ENCODE measurements at regions not wholly inside any gene's neighbourhood (a gene's known extent, or its start where the extent isn't known, plus 50 kb on each side); places are given as distances from the start of the nearest gene placed in this dataset.
A peak's percentile ranks its signal among the peaks of the same experiment; 100 is the strongest.

DNA sequence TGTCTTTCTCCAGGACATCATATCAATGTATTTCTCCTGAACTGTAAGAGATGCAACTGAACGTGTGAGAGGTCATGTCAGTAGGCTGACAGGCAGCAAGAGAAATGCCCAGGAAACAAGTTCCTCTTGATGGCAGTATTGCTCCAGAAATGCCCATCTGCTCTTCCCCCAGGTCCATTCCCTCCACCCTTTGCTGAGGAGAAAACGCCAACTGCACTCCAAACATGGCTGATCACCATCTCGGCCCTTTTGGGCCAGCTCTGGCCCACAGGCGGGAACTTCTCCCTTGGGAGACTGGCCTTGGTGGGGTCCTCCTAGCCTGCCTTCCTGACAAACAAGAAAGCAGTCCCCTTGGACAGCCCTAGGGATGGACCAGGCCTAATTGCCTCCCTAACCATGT, 276.5 kb upstream of the AGTR2 start:
- TF ChIP-seq, protein P1, sequence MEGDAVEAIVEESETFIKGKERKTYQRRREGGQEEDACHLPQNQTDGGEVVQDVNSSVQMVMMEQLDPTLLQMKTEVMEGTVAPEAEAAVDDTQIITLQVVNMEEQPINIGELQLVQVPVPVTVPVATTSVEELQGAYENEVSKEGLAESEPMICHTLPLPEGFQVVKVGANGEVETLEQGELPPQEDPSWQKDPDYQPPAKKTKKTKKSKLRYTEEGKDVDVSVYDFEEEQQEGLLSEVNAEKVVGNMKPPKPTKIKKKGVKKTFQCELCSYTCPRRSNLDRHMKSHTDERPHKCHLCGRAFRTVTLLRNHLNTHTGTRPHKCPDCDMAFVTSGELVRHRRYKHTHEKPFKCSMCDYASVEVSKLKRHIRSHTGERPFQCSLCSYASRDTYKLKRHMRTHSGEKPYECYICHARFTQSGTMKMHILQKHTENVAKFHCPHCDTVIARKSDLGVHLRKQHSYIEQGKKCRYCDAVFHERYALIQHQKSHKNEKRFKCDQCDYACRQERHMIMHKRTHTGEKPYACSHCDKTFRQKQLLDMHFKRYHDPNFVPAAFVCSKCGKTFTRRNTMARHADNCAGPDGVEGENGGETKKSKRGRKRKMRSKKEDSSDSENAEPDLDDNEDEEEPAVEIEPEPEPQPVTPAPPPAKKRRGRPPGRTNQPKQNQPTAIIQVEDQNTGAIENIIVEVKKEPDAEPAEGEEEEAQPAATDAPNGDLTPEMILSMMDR (IDR thresholded peaks at IDR 0.05), result peak in 1 of 7 experiments; percentile 18
- no peak for TF ChIP-seq POLR2A (IDR thresholded peaks at IDR 0.05)

Measured in stomach (tissue), 4 donors.